ENCODE measurements at regions not wholly inside any gene's neighbourhood (a gene's known extent, or its start where the extent isn't known, plus 50 kb on each side); places are given as distances from the start of the nearest gene placed in this dataset.

DNA sequence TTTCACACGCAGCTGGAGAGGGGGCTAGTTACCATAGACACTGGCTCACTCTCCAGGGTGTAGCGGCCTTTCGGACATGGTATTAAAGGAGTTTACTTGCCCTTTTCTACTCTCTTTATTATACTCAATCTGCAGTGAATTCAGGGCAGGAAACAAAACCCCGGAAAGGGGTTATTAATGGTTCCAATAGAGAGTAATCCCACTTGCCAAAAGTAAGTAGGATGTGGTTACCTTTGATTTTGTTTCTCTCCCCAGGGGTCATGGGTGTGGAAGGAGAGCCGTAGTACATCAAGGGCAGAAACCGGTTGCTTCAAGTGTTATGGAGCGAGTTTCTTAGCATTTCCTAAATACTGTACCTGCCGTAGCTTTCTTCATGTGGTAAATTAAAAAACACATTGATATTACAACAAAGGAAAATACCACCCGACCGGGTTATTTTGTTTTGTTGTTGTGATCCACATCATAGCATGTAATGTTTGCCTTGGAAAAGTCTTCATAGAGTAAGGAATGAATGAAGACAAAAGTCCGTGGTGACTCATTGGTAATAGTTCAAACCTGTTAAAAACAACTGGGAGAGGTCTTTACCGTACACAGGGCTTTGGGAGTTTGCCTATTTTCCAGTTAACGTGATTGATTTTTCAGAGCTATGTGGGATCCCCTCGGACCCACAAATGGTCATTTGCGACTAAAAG lies 71.5 kb downstream of the SLC4A3 start:
- ATAC-seq (ENCODE audit: poor library complexity) (no peak), DNase-seq (no peak)
- Histone ChIP-seq H3K4me3 (ENCODE audit: low read length) (no peak overlapping the region), H3K36me3 (ENCODE audit: insufficient read depth, low read length) (no peaks in the 10 kb centered on the region), H3K4me1 (ENCODE audit: insufficient read depth, low read length) (no peaks in the 10 kb centered on the region), H3K9me3 (ENCODE audit: control insufficient read depth in 1 of 2, insufficient read depth in 1 of 2, low read length in 2 of 2) (no peaks in the 10 kb centered on the region), H3K27me3 (ENCODE audit: control insufficient read depth in 1 of 2, insufficient read depth in 2 of 2, low read length in 2 of 2) (peaks cover 4 to 17% of the 10 kb centered on the region in 2 experiments), H3K27ac (ENCODE audit: low read depth in 1 of 2, low read length in 2 of 2) (no peak overlapping the region)
- TF ChIP-seq CTCF (IDR thresholded peaks at IDR 0.05): no peak
- H3K36me3 Mint-ChIP-seq (ENCODE audit: low read depth): no peaks in the 10 kb centered on the region
- H3K27ac Mint-ChIP-seq: no peak overlapping the region
- CTCF ChIA-PET: no interaction called here
- H3K9me3 Mint-ChIP-seq: no peaks in the 10 kb centered on the region
- no peak overlapping the region for H3K4me3 Mint-ChIP-seq
- POLR2A ChIA-PET: no interaction called here
- intact Hi-C loops (cut with DNase I, micrococcal nuclease): no loop called here
- no peaks in the 10 kb centered on the region for H3K4me1 Mint-ChIP-seq (ENCODE audit: low read depth)
- H3K27me3 Mint-ChIP-seq: peaks cover 75% of the 10 kb centered on the region

DNA sequence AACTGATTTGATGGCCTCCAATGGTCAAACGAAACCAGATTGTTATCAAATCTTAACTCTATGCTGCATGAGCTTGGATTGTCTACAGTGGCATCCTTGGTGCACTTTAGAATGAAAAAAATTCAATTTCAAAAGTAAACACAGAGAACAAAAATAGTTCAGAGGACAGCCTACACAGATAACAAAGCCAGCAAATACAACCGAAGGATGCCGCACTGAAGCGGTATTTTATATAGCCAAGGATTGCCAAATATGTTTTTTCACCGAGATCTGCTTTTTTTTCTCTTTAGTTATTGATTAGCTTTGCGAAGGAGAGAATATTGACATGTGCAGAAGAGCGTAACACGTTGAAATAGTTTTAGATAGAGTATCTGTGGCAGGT lies 72.0 kb downstream of the SLC4A3 start:
- Mint-ChIP-seq H3K9me3 (no peaks in the 10 kb centered on the region), H3K4me1 (ENCODE audit: low read depth) (no peaks in the 10 kb centered on the region), H3K4me3 (no peak overlapping the region), H3K27ac (no peak overlapping the region), H3K36me3 (ENCODE audit: low read depth) (no peaks in the 10 kb centered on the region), H3K27me3 (peaks cover 75% of the 10 kb centered on the region)
- no peaks in the 10 kb centered on the region for H3K4me1 ChIP-seq (ENCODE audit: insufficient read depth, low read length)
- H3K27ac ChIP-seq (ENCODE audit: low read depth in 1 of 2, low read length in 2 of 2): no peak overlapping the region
- no peak for TF ChIP-seq CTCF (IDR thresholded peaks at IDR 0.05)
- no peak overlapping the region for H3K4me3 ChIP-seq (ENCODE audit: low read length)
- peaks cover 4 to 17% of the 10 kb centered on the region in 2 experiments for H3K27me3 ChIP-seq (ENCODE audit: control insufficient read depth in 1 of 2, insufficient read depth in 2 of 2, low read length in 2 of 2)
- CTCF ChIA-PET: no interaction called here
- H3K36me3 ChIP-seq (ENCODE audit: insufficient read depth, low read length): no peaks in the 10 kb centered on the region
- no peak for DNase-seq
- intact Hi-C loops (cut with DNase I, micrococcal nuclease): no loop called here
- H3K9me3 ChIP-seq (ENCODE audit: control insufficient read depth in 1 of 2, insufficient read depth in 1 of 2, low read length in 2 of 2): no peaks in the 10 kb centered on the region
- POLR2A ChIA-PET: no interaction called here
- no peak for ATAC-seq (ENCODE audit: poor library complexity)

GRCh38 chr2:219701847-219702634 lies 74.6 kb downstream of the SLC4A3 start:
- H3K36me3 ChIP-seq (ENCODE audit: insufficient read depth, low read length): no peaks in the 10 kb centered on the region
- H3K9me3 ChIP-seq (ENCODE audit: control insufficient read depth in 1 of 2, insufficient read depth in 1 of 2, low read length in 2 of 2): no peaks in the 10 kb centered on the region
- intact Hi-C loops (cut with DNase I, micrococcal nuclease): no loop called here
- DNase-seq (no peak), ATAC-seq (ENCODE audit: poor library complexity) (no peak)
- ChIA-PET CTCF (interaction anchor here (0.5 kb wide), 1 partner anchor 196 kb away, joined by 3 read pairs; no protein-coding TSS in a partner anchor), POLR2A (no interaction called here)
- H3K27ac ChIP-seq (ENCODE audit: low read depth in 1 of 2, low read length in 2 of 2): no peak overlapping the region
- Mint-ChIP-seq H3K9me3 (no peaks in the 10 kb centered on the region), H3K27me3 (peaks cover 65% of the 10 kb centered on the region), H3K4me3 (no peak overlapping the region), H3K4me1 (ENCODE audit: low read depth) (no peaks in the 10 kb centered on the region), H3K27ac (no peak overlapping the region), H3K36me3 (ENCODE audit: low read depth) (no peaks in the 10 kb centered on the region)
- H3K27me3 ChIP-seq (ENCODE audit: control insufficient read depth in 1 of 2, insufficient read depth in 2 of 2, low read length in 2 of 2): peaks cover 6 to 25% of the 10 kb centered on the region in 2 experiments
- no peak overlapping the region for H3K4me3 ChIP-seq (ENCODE audit: low read length)
- H3K4me1 ChIP-seq (ENCODE audit: insufficient read depth, low read length): no peaks in the 10 kb centered on the region
- TF ChIP-seq CTCF (IDR thresholded peaks at IDR 0.05): no peak
